IPS-18a (cell line): ENCODE measurements at regions not wholly inside any gene's neighbourhood (a gene's known extent, or its start where the extent isn't known, plus 50 kb on each side); places are given as distances from the start of the nearest gene placed in this dataset.

Experiments
- H3K27ac ChIP-seq: one replicate; pipeline ENCODE4 v1.5.1; 2013; ENCODE audit warnings: low read length
- H3K27me3 ChIP-seq: one replicate; pipeline ENCODE4 v1.6.1; 2013; ENCODE audit warnings: mild to moderate bottlenecking, low read length; ENCODE audit not compliant: control insufficient read depth, insufficient read depth
- H3K36me3 ChIP-seq: one replicate; pipeline ENCODE4 v1.6.1; 2013; ENCODE audit warnings: low read depth, low read length; ENCODE audit not compliant: control insufficient read depth
- H3K4me1 ChIP-seq: one replicate; pipeline ENCODE4 v1.6.1; 2013; ENCODE audit warnings: low read depth, low read length; ENCODE audit not compliant: control insufficient read depth
- H3K4me3 ChIP-seq: one replicate; pipeline ENCODE4 v1.5.1; 2013; ENCODE audit warnings: low read length
- H3K9ac ChIP-seq: one replicate; pipeline ENCODE4 v1.6.1; 2013; ENCODE audit warnings: mild to moderate bottlenecking, low read length, moderate library complexity
- H3K9me3 ChIP-seq: one replicate; pipeline ENCODE4 v1.6.1; 2013; ENCODE audit warnings: low read depth, low read length; ENCODE audit not compliant: control insufficient read depth

- Histone ChIP-seq H3K9ac (no peak overlapping the region), H3K4me1 (no peaks in the 10 kb centered on the region), H3K4me3 (no peak overlapping the region)
These were observed 141.8 kb upstream of the MAGI3 start for GRCh38 chr1:113248494-113248893.

GRCh38 chr1:113250161-113250560 lies 140.2 kb upstream of the MAGI3 start:
- Histone ChIP-seq H3K9me3 (no peaks in the 10 kb centered on the region), H3K27ac (no peak overlapping the region), H3K27me3 (no peaks in the 10 kb centered on the region), H3K4me1 (peaks cover 9% of the 10 kb centered on the region), H3K9ac (no peak overlapping the region), H3K4me3 (no peak overlapping the region), H3K36me3 (no peaks in the 10 kb centered on the region)

More at GRCh38 chr1:113248494-113248893, 141.8 kb upstream of the MAGI3 start:
- no peaks in the 10 kb centered on the region for H3K9me3 ChIP-seq
- H3K27me3 ChIP-seq = no peaks in the 10 kb centered on the region
- no peak overlapping the region for H3K27ac ChIP-seq
- no peaks in the 10 kb centered on the region for H3K36me3 ChIP-seq

GRCh38 chr1:113252166-113252565 lies 138.1 kb upstream of the MAGI3 start:
- H3K4me3 ChIP-seq = no peak overlapping the region
- H3K27me3 ChIP-seq = no peaks in the 10 kb centered on the region
- no peaks in the 10 kb centered on the region for H3K9me3 ChIP-seq
- H3K9ac ChIP-seq = no peak overlapping the region
- H3K36me3 ChIP-seq = no peaks in the 10 kb centered on the region
- peaks cover 24% of the 10 kb centered on the region for H3K4me1 ChIP-seq
- H3K27ac ChIP-seq = no peak overlapping the region

GRCh38 chr1:113253187-113253586 lies 137.1 kb upstream of the MAGI3 start:
- Histone ChIP-seq H3K36me3 (no peaks in the 10 kb centered on the region), H3K27me3 (no peaks in the 10 kb centered on the region), H3K9me3 (no peaks in the 10 kb centered on the region), H3K4me1 (peaks cover 24% of the 10 kb centered on the region), H3K27ac (no peak overlapping the region), H3K4me3 (no peak overlapping the region), H3K9ac (no peak overlapping the region)

GRCh38 chr1:113253590-113253989 lies 136.7 kb upstream of the MAGI3 start:
- no peaks in the 10 kb centered on the region for H3K36me3 ChIP-seq
- no peaks in the 10 kb centered on the region for H3K9me3 ChIP-seq
- no peak overlapping the region for H3K4me3 ChIP-seq
- H3K4me1 ChIP-seq = peaks cover 24% of the 10 kb centered on the region
- no peak overlapping the region for H3K9ac ChIP-seq
- H3K27me3 ChIP-seq = no peaks in the 10 kb centered on the region
- H3K27ac ChIP-seq = no peak overlapping the region

GRCh38 chr1:113255038-113255719 lies 135.1 kb upstream of the MAGI3 start:
- Histone ChIP-seq H3K36me3 (no peaks in the 10 kb centered on the region), H3K27ac (no peak overlapping the region), H3K4me1 (peaks cover 24% of the 10 kb centered on the region), H3K9me3 (no peaks in the 10 kb centered on the region), H3K4me3 (no peak overlapping the region), H3K9ac (no peak overlapping the region), H3K27me3 (no peaks in the 10 kb centered on the region)

- Histone ChIP-seq H3K4me3 (peak overlapping the region; percentile 17), H3K27me3 (no peaks in the 10 kb centered on the region), H3K27ac (no peak overlapping the region), H3K36me3 (no peaks in the 10 kb centered on the region), H3K9me3 (no peaks in the 10 kb centered on the region), H3K9ac (no peak overlapping the region), H3K4me1 (peaks cover 24% of the 10 kb centered on the region)
These were observed 134.5 kb upstream of the MAGI3 start for GRCh38 chr1:113255720-113256347.

GRCh38 chr1:113256348-113256729 lies 134.0 kb upstream of the MAGI3 start:
- Histone ChIP-seq H3K27me3 (no peaks in the 10 kb centered on the region), H3K9ac (no peak overlapping the region), H3K4me1 (peaks cover 24% of the 10 kb centered on the region), H3K27ac (no peak overlapping the region), H3K4me3 (no peak overlapping the region), H3K36me3 (no peaks in the 10 kb centered on the region), H3K9me3 (no peaks in the 10 kb centered on the region)

- Histone ChIP-seq H3K27me3 (no peaks in the 10 kb centered on the region), H3K36me3 (no peaks in the 10 kb centered on the region)
These were observed 130.3 kb upstream of the MAGI3 start for GRCh38 chr1:113259988-113260387.

GRCh38 chr1:113265196-113265595 lies 125.1 kb upstream of the MAGI3 start:
- Histone ChIP-seq H3K27me3 (no peaks in the 10 kb centered on the region), H3K4me3 (no peak overlapping the region), H3K9ac (no peak overlapping the region), H3K4me1 (no peaks in the 10 kb centered on the region), H3K27ac (no peak overlapping the region), H3K9me3 (no peaks in the 10 kb centered on the region), H3K36me3 (no peaks in the 10 kb centered on the region)

More at GRCh38 chr1:113259988-113260387, 130.3 kb upstream of the MAGI3 start:
- Histone ChIP-seq H3K9ac (no peak overlapping the region), H3K4me3 (no peak overlapping the region), H3K4me1 (peaks cover 17% of the 10 kb centered on the region), H3K9me3 (no peaks in the 10 kb centered on the region), H3K27ac (no peak overlapping the region)

- Histone ChIP-seq H3K4me1 (no peaks in the 10 kb centered on the region), H3K4me3 (no peak overlapping the region), H3K36me3 (no peaks in the 10 kb centered on the region), H3K9me3 (no peaks in the 10 kb centered on the region), H3K27me3 (no peaks in the 10 kb centered on the region), H3K9ac (no peak overlapping the region), H3K27ac (no peak overlapping the region)
These were observed 123.5 kb upstream of the MAGI3 start for GRCh38 chr1:113266788-113267187.
